ENCODE measurements at regions not wholly inside any gene's neighbourhood (a gene's known extent, or its start where the extent isn't known, plus 50 kb on each side); places are given as distances from the start of the nearest gene placed in this dataset.
"Not testable (repeated sequence)": the region's sequence is repeated elsewhere in the genome, so short reads cannot be mapped to it uniquely, and the experiment has no call there.

GRCh38 chr7:109646124-109646523 lies 1076.5 kb downstream of the DNAJB9 start:
- Histone ChIP-seq H3K36me3 (ENCODE audit: control insufficient read depth in 2 of 2, insufficient read depth in 2 of 2, low read length in 1 of 2) (no peaks in the 10 kb centered on the region), H2AFZ (ENCODE audit: control insufficient read depth, low read depth, low read length) (no peak overlapping the region), H3K4me3 (no peak overlapping the region), H4K20me1 (ENCODE audit: control insufficient read depth, insufficient read depth) (no peaks in the 10 kb centered on the region), H3K9ac (ENCODE audit: control insufficient read depth, insufficient read depth, low read length) (no peak overlapping the region), H3K27ac (ENCODE audit: control insufficient read depth, insufficient read depth) (no peak overlapping the region), H3K27me3 (replicated peaks in 1 of 2; ENCODE audit: control insufficient read depth in 2 of 2, insufficient read depth in 2 of 2, low read length in 1 of 2) (no peaks in the 10 kb centered on the region; a peak in 1 of 4 replicates), H3K79me2 (ENCODE audit: control insufficient read depth, insufficient read depth, low read length) (no peaks in the 10 kb centered on the region), H3K4me1 (ENCODE audit: control insufficient read depth, insufficient read depth, low read length) (no peaks in the 10 kb centered on the region), H3K9me3 (replicated peaks; ENCODE audit: control insufficient read depth, insufficient read depth, low read length) (no peaks in the 10 kb centered on the region), H3K4me2 (ENCODE audit: control insufficient read depth, insufficient read depth) (no peak overlapping the region)
- no TSS peak for BruUV-seq (replicated peaks)
- RAD21 ChIA-PET (ENCODE audit: unreplicated experiment) = no interaction called here
- TF ChIP-seq SP1 (IDR thresholded peaks at IDR 0.05; ENCODE audit: low read depth, low read length) (no peak), RAD51 (IDR thresholded peaks at IDR 0.05) (no peak), SPI1 (IDR thresholded peaks at IDR 0.05; ENCODE audit: borderline replicate concordance, insufficient read depth, low read depth, low read length) (no peak)
- SMC1A ChIA-PET (ENCODE audit: uncharacterized antibody, unreplicated experiment) = interaction anchor here (0.7 kb wide), 1 partner anchor 1573 kb away, joined by 3 read pairs; no protein-coding TSS in a partner anchor
- in situ Hi-C loops (cut with MboI) = no loop called here
- CTCF ChIA-PET = interaction anchor here (0.6 kb wide), 1 partner anchor 1970 kb away, joined by 3 read pairs; no protein-coding TSS in a partner anchor
- FAIRE-seq (no peak), DNase-seq (ENCODE audit: low read depth, low spot score) (no peak), ATAC-seq (no peak)
- 16% methylated on average over 7 of the region's 7 CpGs for WGBS (ENCODE audit: insufficient coverage, insufficient replicate concordance, low lambda C conversion rate, missing lambda C conversion rate)
- intact Hi-C loops (cut with micrococcal nuclease; ENCODE audit: unreplicated experiment) = no loop called here
- POLR2A ChIA-PET = no interaction called here

- H3K79me2 ChIP-seq (ENCODE audit: control insufficient read depth, insufficient read depth, low read length); BruUV-seq (replicated peaks); intact Hi-C loops (cut with micrococcal nuclease; ENCODE audit: unreplicated experiment); H2AFZ ChIP-seq (ENCODE audit: control insufficient read depth, low read depth, low read length); H3K9ac ChIP-seq (ENCODE audit: control insufficient read depth, insufficient read depth, low read length); in situ Hi-C loops (cut with MboI); H3K4me1 ChIP-seq (ENCODE audit: control insufficient read depth, insufficient read depth, low read length); H3K4me2 ChIP-seq (ENCODE audit: control insufficient read depth, insufficient read depth); H3K27ac ChIP-seq (ENCODE audit: control insufficient read depth, insufficient read depth); ATAC-seq; H3K36me3 ChIP-seq (ENCODE audit: control insufficient read depth in 2 of 2, insufficient read depth in 2 of 2, low read length in 1 of 2); H3K9me3 ChIP-seq (replicated peaks; ENCODE audit: control insufficient read depth, insufficient read depth, low read length); FAIRE-seq; H3K4me3 ChIP-seq; POLR2A ChIA-PET; H4K20me1 ChIP-seq (ENCODE audit: control insufficient read depth, insufficient read depth); RAD21 ChIA-PET (ENCODE audit: unreplicated experiment); DNase-seq (ENCODE audit: low read depth, low spot score); H3K27me3 ChIP-seq (replicated peaks in 1 of 2; ENCODE audit: control insufficient read depth in 2 of 2, insufficient read depth in 2 of 2, low read length in 1 of 2): not testable (repeated sequence)
- ChIA-PET CTCF (interaction anchor here (0.6 kb wide), 1 partner anchor 1970 kb away, joined by 3 read pairs; no protein-coding TSS in a partner anchor), SMC1A (ENCODE audit: uncharacterized antibody, unreplicated experiment) (interaction anchor here (0.7 kb wide), 1 partner anchor 1572 kb away, joined by 3 read pairs; no protein-coding TSS in a partner anchor)
- 37% methylated on average over 5 of the region's 5 CpGs for WGBS (ENCODE audit: insufficient coverage, insufficient replicate concordance, low lambda C conversion rate, missing lambda C conversion rate)
These were observed 1076.9 kb downstream of the DNAJB9 start for GRCh38 chr7:109646594-109646993.

- H3K27ac ChIP-seq (ENCODE audit: control insufficient read depth, insufficient read depth); H2AFZ ChIP-seq (ENCODE audit: control insufficient read depth, low read depth, low read length); H3K79me2 ChIP-seq (ENCODE audit: control insufficient read depth, insufficient read depth, low read length); H3K36me3 ChIP-seq (ENCODE audit: control insufficient read depth in 2 of 2, insufficient read depth in 2 of 2, low read length in 1 of 2); in situ Hi-C loops (cut with MboI); intact Hi-C loops (cut with micrococcal nuclease; ENCODE audit: unreplicated experiment); ATAC-seq; H3K27me3 ChIP-seq (replicated peaks in 1 of 2; ENCODE audit: control insufficient read depth in 2 of 2, insufficient read depth in 2 of 2, low read length in 1 of 2); DNase-seq (ENCODE audit: low read depth, low spot score); CTCF ChIA-PET; H3K4me1 ChIP-seq (ENCODE audit: control insufficient read depth, insufficient read depth, low read length); H3K4me3 ChIP-seq; H3K4me2 ChIP-seq (ENCODE audit: control insufficient read depth, insufficient read depth); H4K20me1 ChIP-seq (ENCODE audit: control insufficient read depth, insufficient read depth); FAIRE-seq; POLR2A ChIA-PET; H3K9me3 ChIP-seq (replicated peaks; ENCODE audit: control insufficient read depth, insufficient read depth, low read length); H3K9ac ChIP-seq (ENCODE audit: control insufficient read depth, insufficient read depth, low read length); RAD21 ChIA-PET (ENCODE audit: unreplicated experiment); BruUV-seq (replicated peaks): not testable (repeated sequence)
- WGBS (ENCODE audit: insufficient coverage, insufficient replicate concordance, low lambda C conversion rate, missing lambda C conversion rate) = 0% methylated on average over 3 of the region's 3 CpGs
- SMC1A ChIA-PET (ENCODE audit: uncharacterized antibody, unreplicated experiment) = interaction anchor here (0.9 kb wide), 1 partner anchor 25 kb away, joined by 3 read pairs; no protein-coding TSS in a partner anchor
These were observed 1077.6 kb downstream of the DNAJB9 start for GRCh38 chr7:109647263-109647662.
